DND-41 (cell line): ENCODE measurements at regions not wholly inside any gene's neighbourhood (a gene's known extent, or its start where the extent isn't known, plus 50 kb on each side); places are given as distances from the start of the nearest gene placed in this dataset.

Experiments
- EZH2 ChIP-seq: IDR thresholded peaks from 3 replicates; pipeline ENCODE4 v1.6.1; 2012; ENCODE audit warnings: borderline replicate concordance, low read depth, mild to moderate bottlenecking, moderate library complexity, low read length, inconsistent platforms; ENCODE audit not compliant: severe bottlenecking
- TF ChIP-seq, protein P1 (sequence below): IDR thresholded peaks from 2 replicates; pipeline ENCODE4 v1.5.1; 2012; ENCODE audit warnings: borderline replicate concordance, low read length, moderate library complexity, mild to moderate bottlenecking; ENCODE audit not compliant: poor library complexity, severe bottlenecking; ENCODE audit errors: extremely low read depth

DNA sequence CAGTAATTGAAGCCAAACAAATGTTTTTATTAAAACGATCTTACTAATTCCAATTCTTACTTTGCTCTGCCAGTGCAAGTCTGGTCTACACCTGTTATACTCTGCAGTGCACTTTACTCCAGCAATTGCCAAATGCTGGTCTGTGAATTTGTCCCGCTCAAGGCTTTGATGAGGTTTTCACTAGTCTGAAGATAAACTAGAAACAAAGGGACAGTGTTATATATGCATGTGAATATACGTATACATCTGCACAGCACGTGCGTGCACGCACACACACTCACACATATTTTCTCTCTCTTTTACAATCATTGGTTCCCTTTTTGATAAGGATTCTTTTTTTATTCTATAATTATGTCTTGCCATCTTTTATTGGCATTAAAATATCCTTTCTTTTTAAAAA is 88.5 kb upstream of the LCORL start:
- TF ChIP-seq, protein P1, sequence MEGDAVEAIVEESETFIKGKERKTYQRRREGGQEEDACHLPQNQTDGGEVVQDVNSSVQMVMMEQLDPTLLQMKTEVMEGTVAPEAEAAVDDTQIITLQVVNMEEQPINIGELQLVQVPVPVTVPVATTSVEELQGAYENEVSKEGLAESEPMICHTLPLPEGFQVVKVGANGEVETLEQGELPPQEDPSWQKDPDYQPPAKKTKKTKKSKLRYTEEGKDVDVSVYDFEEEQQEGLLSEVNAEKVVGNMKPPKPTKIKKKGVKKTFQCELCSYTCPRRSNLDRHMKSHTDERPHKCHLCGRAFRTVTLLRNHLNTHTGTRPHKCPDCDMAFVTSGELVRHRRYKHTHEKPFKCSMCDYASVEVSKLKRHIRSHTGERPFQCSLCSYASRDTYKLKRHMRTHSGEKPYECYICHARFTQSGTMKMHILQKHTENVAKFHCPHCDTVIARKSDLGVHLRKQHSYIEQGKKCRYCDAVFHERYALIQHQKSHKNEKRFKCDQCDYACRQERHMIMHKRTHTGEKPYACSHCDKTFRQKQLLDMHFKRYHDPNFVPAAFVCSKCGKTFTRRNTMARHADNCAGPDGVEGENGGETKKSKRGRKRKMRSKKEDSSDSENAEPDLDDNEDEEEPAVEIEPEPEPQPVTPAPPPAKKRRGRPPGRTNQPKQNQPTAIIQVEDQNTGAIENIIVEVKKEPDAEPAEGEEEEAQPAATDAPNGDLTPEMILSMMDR, result no peak
- no peak for TF ChIP-seq EZH2
